Left lobe of liver (tissue), 2 donors: ENCODE measurements at regions not wholly inside any gene's neighbourhood (a gene's known extent, or its start where the extent isn't known, plus 50 kb on each side); places are given as distances from the start of the nearest gene placed in this dataset.

ENCODE experiments used
- ATAC-seq: fragments of 200-7000 bp; cut with Tn5 transposase; one replicate; pipeline ENCODE4 v1.9.1; 2020; ENCODE audit warnings: mild to moderate bottlenecking, moderate library complexity
- DNase-seq: peaks from one replicate; pipeline ENCODE4 v3.0.0-alpha.2; 2020; ENCODE audit warnings: low spot score
- donor health status: DM: no; HTN: no; CAD: no; lungs with moderate emphysema.
- donor health status: DM: no; HTN: yes; CAD: no.

DNA sequence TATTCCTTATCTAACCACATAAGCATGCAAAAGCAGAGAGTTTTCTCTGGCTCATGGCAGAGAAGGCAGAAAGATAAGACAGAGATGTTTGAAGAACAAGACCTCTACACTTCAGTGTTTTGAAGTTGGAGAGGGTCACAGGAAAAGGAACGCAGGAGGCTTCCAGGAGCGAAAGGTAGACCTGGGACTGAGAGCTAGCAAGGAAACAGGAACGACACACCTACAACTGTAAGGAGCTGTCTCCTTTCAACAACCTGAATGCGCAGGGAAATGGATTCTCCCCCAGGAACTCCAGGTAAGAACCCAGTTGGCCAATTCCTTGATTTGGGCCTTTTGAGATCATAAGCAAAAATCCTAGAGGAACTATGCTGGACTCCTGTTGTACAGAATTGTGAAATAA, 746.6 kb upstream of the DDX18 start:
- DNase-seq (no peak), ATAC-seq (no peak)

DNA sequence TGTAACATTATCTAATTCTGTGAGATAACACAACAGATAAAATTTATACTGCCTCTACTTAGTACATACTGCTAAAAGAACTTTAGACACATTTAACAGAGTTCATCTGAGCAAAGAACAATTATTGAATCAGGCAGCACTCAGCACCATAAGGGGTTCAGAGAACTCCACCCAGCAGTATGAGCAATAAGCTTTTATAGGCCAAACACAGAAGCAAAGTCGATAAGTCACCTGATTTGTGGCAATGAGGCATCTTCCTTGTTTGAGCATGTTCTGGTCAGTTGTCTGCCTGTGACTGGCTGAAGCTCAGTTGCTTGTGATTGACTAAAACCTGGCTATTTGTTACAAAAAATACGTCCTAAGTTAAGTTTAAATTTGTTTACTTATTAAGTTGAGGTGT, 746.1 kb upstream of the DDX18 start:
- no peak for ATAC-seq
- DNase-seq = no peak

DNA sequence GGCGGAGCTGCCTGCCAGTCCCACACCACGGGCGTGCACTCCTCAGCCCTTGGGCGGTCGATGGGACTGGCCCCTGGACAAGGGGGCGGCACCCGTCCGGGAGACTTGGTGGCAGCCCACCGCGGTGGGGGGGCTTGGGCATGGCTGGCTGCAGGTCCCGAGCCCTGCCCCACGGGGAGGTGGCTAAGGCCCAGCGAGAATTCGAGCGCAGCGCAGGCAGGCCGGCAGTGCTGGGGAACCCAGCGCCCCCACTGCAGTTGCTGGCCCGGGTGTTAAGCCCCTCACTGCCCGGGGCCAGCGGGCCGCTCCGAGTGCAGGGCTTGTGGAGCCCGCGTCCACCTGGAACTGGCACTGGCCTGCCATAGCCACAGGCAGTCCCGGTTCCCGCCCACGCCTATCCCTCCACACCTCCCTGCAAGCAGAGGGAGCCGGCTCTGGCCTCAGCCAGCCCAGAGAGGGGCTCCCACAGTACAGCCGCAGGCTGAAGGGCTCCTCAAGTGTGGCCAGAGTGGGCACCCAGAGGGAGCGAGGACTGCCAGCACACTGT, 742.9 kb upstream of the DDX18 start:
- DNase-seq (no peak), ATAC-seq (no peak)

DNA sequence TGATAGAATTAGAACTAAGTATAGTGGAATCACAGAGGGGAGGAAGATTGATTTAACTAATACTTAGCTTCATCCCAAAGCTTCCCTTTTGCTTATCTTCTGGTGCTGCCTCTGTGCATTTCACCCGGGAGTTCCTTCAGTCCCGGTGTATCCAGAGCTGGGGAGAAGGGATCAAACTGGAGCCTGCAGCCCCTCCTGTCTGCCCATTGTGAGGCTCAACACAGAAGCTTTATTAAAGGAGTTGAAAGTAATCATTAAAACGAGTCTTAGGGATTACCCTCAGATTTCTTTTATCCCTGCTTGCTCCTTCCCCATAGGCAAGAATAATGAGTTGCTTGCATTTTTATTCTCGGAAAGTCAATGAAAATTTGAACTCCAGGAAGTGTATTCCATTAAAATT, 739.7 kb upstream of the DDX18 start:
- no peak for ATAC-seq
- no peak for DNase-seq

DNA sequence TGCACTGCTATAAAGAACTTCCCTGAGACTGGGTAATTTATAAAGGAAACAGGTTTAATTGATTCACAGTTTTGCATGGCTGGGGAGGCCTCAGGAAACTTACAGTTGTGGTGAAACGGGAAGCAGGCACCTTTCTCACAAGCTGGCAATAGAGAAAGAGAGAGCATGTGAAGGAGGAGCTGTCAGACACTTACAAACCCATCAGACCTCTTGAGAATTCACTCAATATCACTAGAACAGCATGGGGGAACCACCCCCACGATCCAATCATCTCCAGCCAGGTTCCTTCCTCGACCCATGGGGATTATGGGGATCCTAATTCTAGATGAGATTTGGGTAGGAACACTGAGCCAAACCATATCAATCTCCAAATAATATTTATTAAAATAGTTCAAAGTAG, 729.2 kb upstream of the DDX18 start:
- no peak for ATAC-seq
- no peak for DNase-seq

DNA sequence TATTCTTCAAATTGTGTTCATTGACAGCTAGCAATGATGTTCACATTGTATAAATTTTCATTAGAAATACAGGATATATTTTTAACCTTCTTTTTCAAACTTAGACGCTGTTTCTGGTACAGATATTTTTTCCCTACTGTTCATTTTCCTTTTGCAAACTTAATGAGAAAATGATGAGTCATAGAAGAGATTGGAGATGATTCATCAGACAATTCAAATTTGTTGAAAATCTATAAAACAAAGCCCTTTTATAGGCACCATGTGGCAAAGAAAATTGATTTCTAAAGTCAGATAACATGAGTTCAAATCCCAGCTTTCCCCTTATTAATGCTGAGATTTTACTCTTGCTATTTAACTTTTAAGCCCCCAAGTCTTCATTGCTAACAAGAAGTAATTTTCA, 728.8 kb upstream of the DDX18 start:
- ATAC-seq = no peak

DNA sequence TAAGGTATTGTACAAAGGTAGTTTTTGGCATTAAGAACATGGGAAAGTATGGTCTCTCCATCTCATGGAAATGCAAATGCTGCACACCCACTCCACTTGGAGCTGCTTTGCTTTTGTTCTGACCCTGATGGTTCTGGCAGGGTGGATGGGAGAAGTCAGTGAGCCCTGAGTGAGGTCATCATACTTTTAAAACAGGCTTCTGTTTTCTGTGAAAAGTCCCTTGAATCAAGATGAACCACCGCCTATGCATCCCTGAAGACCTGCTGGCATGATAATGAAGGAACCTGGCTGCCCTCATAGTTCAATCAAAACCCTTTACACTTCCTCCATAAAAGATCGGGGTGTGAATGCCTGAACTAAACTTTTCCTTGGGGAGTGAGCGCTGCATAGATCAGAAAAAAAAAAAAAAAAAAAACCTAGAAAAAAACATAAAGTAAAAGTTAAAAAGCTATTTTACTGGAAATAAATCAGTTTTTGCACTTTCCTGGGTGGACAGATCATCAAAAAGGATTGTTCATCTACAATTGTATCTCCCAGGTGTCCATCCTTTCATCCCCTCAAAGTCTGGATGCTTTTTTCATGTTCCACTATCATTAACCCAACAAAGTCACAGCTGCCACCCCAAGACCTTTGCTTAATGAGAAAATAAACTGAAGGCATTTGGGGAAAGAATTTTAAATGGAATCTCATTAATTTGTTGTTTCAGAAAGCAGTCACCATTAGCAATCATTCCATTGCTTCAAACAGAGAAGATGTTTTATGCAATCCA, 728.1 kb upstream of the DDX18 start:
- DNase-seq (no peak), ATAC-seq (no peak)

More for the DNA sequence above, 728.8 kb upstream of the DDX18 start:
- DNase-seq = no peak

DNA sequence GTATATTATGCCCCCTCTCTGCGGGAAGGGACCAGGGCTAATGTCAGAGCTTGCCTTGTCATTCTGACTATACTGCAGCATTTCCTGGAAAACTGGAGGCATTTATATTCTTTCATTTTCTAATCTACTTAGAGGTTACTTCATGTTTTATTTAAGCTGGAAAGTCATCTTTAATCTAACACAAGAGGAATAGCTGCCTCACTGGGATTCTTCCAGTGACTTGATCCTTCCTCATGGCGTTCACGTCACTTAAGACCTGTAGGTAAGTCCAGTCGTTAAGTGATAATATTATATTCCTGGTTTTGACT, 727.6 kb upstream of the DDX18 start:
- DNase-seq (no peak), ATAC-seq (no peak)

DNA sequence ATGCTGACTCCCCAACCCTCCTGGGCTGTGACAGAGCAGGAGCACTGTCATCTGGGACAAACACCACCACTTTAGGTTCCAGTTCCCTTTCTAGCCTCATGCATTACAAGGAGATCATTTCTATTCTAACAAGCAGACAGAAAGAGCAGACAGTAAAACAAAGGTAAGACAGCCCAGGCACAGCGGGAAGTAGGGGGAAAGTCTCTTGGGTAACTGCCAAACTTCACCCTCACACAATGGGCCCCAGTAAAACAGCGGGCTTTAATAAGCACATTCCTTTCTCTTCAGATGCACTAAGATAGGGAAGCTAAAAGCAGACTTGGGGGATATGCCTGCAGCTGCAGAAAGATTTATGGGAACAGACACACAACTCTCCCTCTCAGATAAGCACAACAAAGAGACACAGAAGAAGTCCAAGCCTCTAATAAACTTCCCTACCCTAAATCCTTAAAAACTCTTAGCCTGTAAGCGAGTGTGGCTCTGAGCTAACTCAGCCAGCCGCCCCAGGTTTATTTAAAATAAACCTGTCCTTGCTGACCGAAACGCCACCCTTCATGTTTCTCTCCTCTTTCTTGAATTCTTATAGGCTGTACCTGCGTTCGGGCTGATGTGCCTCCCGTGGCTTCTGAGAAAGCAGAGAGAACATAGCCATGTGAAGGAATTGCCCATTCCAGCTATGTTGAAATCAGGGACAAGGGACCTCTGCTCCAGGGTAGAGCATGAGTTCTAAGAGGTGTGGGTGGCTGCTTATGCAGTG, 726.8 kb upstream of the DDX18 start:
- DNase-seq (no peak), ATAC-seq (no peak)

DNA sequence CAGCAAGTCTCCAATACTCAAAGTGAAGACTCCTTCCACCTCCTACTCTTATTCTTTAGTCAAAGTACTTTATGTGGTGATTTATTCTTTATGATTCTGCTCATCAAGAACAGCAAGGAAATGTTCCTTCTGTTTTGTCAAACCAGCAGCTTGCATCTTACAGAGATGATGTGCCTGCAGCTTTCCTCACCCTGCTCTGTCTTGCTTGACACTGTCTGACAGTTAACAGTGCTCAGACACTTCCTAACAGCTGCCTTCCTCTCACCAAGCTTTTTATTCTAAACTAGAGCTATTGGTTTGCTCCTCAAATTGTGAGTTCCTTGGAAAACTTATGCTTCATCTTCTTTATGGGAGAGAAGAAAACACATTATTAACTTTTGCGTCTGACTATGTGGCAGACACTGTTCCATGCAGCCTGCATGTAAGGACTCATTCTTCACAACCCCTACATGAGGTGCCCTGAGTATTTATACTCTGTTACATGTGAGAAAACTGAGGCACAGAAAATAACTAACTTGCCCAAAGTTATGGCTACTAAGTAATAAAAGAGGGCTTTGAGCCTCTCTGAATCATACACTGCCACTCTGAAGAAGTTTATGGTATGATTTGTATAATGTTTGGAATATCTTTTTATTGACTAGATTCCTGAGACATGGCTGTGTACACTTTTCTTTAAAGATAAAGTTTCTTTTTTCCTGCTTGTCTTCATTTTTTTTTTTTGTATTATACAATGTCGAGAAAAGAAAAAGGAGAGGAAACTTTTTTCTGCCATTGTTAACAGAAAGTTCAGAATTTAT, 723.3 kb upstream of the DDX18 start:
- no peak for ATAC-seq
- no peak for DNase-seq

DNA sequence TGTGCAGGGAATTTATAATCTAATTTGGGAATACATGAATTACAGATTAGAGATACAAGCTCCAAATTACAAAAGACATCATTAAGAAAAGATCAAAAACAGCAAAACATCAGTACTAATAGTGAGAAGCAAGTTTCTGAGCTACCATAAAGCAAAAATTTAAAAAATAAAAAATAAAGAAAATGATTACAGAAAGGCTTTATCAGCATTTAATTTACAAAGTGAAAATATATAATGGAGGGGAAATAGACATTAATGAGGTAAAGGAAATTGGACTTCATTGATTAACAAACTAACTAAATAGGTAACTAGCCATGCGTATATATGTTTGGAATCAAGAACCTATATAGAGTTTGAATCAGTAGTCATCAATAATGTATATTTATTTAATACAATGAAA, 712.9 kb upstream of the DDX18 start:
- no peak for DNase-seq
- no peak for ATAC-seq

DNA sequence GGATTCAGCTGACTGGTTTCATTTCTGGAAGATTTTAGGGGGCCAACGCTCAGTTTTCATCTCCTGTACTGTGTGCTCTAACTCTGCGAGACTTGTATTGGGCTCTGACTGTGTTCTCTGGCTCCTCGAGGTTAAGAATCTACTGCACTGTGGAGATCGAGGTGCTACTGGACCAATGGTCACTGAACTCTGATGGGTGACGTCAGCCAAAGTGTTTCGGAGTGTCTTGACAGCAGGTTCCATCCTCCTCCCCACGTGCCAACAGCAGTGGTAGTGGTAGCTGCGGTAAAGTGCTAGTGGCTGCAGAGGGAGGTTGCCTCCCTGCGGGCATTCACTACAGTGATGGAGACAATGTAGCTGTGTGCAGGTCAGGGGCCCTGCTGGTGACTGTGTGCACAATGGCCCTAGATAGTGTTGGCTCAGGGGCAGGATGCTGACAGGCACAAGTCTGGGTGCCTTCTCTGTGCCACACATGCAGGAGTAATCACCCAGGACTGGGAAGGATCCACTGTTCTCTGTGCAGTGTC, 705.7 kb upstream of the DDX18 start:
- no peak for ATAC-seq
- no peak for DNase-seq

DNA sequence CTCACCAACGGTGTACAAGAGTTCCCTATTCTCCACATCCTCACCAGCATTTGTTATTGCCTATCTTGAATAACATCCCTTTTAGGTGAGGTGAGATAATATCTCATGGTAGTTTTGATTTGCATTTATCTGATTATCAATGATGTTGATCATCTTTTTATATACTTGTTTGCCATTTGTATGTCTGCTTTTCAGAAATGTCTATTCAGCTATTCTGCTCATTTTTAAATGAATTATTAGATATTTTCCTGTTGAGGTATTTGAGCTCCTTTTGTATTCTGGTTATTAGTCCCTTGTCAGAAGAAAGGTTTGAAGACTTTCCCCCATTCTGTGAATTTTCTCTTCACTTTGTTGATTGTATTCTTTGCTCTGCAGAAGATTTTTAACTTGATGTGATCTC, 695.5 kb upstream of the DDX18 start:
- no peak for ATAC-seq
- DNase-seq = no peak

DNA sequence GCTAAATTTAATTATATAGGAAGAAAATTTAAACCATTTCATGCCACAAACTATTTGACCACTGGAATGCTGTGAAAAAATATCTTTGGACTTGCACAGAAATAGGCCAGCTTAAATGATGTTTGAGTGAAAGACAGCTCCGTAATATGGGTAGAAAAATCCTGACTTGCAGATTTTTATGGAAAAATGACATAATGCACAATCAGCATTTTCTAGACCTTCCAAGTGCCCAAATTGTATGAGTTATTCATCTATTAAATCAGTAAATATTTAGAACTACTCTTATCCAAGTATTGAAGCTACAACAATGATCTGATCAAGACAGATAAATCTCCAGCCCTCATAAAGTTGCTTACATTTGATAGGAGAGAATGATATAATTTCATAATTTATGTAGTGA, 691.1 kb upstream of the DDX18 start:
- ATAC-seq (no peak), DNase-seq (no peak)

DNA sequence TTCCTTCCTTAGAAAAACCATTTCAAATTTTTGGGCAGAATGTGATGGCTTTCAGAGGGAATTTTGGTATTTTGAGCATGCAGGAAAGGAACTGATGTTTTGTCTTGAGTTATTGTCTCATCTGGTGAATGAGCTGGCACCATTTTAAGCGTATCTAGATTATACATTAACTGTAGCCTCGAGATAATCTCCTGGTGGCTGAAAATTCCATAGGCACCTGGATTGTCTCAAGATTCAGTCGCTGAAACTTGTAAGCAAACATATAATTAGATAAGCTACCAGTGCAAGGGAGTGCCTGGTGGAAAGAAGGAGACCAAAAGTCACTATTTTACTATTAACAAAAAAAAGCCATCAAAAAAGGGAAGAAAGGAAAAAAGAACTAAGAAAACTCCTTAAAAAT, 687.8 kb upstream of the DDX18 start:
- DNase-seq = no peak
- ATAC-seq = no peak

DNA sequence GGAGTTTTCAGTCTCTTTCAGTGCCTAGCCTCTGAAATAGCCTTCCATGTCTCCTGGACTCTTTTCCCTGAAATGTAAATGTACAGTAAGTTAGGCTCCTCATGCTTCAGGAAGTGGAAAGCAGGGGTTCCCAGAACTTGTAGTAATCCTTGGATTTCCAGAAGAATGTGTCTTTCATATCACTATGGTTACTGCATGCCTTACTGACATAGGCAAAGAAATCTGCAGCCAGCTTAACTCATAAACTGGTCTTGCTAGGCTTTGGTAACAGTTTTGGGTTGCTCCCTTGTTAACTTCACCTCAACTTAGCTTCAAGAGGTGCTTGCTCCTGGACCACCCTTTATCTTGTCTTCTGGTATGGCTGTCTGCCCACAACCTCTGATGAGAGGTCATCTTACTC, 686.8 kb upstream of the DDX18 start:
- ATAC-seq (no peak), DNase-seq (no peak)

DNA sequence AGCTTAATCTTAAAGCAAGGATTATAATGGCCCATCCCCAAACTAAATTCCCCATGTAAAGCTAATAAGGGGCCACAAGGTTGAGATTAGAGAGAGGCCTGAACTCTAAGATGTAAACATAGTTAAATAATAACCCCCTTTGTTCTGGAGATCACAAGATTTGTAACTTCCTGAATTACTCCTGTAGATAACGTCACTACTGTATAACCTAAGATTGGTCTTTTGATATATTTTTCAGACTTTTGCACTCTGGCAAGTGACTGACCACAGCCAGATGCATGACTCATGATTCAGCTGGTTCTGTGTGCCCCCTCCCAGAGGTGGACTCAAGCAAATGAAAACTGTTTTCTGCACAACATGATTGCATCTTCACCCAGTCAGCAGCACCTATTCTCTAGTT, 686.0 kb upstream of the DDX18 start:
- DNase-seq = no peak

DNA sequence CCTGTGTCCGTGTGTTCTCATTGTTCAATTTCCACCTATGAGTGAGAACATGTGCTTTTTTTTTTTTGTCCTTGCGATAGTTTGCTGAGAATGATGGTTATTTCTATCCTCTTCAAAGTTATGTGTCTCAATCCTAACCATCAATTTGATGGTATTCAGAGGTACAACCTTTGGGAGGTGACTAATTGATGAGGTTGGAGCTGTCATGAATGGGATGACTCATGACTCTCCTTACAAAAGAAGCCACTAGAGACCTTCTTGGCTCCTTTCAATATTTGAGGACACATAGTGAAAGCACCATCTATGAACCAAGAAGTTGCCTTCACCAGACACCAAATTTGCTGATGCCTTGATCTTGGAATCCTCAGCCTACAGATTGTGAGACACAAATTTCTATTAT, 677.1 kb upstream of the DDX18 start:
- no peak for ATAC-seq

More for the DNA sequence above, 686.0 kb upstream of the DDX18 start:
- ATAC-seq = no peak

DNA sequence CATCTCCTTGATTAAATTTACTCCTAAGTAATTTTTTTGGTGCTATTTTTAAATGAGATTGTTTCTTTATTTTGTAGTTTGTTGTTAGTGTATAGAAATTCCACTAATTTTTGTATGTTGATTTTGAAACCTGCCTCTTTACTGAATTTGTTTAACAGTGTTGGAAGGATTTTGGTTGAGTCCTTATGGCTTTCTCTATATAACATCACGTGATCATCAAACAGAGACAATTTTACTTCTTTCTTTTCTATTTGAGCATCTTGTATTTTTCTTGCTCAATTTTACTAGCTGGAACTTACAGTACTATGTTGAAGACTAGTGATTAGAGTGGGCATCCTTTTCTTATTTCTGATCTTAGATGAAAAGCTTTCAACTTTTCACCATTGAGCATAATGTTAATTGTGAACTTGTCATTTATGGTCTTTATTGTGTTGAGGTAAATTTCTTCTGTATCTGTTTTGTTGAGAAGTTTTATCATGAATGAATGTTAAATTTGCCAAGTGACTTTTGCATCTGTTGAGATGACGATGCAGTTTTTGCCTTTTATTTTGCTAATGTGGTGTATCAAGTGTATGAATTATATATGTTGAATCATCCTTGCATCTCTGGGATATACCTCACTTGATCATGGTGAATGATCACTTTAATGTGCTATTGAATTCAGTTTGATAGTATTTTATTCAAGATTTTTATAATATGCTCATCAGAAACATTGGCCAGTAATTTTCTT, 645.3 kb upstream of the DDX18 start:
- ATAC-seq = no peak
- DNase-seq = no peak

More for the DNA sequence above, 677.1 kb upstream of the DDX18 start:
- DNase-seq = no peak

DNA sequence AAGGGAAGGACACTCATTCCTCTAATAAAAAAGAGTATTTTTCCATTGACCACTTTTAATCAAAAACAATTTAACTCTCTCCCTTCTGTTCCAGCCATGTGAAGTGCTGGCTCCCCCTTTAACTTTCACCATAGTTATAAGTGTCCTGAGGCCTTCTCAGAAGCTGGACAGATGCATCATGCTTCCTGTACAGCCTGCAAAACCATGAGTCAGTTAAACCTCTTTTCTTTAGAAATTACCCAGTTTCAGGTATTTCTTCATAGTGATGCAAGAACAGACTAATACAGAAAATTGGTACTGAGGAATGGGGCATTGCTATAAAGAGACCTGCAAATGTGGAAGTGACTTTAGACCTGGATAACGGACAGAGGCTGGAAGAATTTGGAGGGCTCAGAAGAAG, 643.6 kb upstream of the DDX18 start:
- DNase-seq (no peak), ATAC-seq (no peak)

DNA sequence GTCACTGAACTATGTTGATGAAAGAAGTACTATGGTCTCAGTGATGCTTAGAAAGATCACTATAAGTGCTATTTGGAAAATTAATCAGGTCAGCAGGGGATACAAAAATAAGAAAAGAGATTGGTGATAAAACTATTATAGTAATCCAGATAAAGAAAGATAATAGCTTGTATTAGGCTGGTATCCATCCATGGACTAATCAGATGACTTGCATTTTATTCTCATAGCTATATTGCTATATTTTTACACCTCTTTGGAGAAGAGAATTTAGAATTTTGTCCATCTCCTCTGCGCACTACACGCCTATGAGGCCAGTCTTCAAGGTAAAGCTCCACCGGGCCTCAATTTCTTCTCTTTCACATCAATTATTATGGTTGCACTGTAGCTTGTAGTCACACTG, 635.1 kb upstream of the DDX18 start:
- ATAC-seq (no peak), DNase-seq (no peak)
